ENCODE measurements at regions not wholly inside any gene's neighbourhood (a gene's known extent, or its start where the extent isn't known, plus 50 kb on each side); places are given as distances from the start of the nearest gene placed in this dataset.

DNA sequence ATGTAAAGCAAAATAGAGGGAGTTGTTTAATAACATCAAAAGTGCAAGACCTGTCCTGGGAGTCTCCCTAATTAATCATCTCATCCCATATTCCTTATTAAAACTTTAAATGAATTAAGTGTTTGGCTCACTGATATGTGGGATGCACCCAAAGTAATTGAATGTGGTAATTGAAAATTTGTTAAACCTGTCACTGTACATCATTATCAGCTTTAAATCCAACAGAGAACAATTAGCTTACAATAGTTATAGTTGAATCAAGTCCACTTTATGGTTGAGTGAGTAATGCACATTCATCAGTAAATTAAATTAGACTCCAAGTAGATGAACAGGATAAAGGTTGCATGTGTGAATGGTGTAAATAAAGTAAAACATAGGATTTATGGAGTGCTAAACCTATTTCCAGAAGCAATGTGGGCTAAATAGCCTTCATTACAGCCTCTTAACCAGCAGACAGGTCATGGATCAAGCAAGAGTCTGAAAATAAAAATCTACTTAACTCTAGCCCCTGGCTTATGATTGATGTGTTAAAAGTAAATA is 608.2 kb upstream of the CCDC54 start:
- no peak overlapping the region for H3K4me3 ChIP-seq (ENCODE audit: low read length in 2 of 2)
- H3K4me1 ChIP-seq (ENCODE audit: control insufficient read depth in 2 of 2, insufficient read depth in 2 of 2, low read length in 2 of 2): no peaks in the 10 kb centered on the region
- no peaks in the 10 kb centered on the region for H3K36me3 ChIP-seq (ENCODE audit: control insufficient read depth in 2 of 2, insufficient read depth in 2 of 2, low read length in 2 of 2)
- H3K9ac ChIP-seq (ENCODE audit: low read depth in 1 of 2, low read length in 2 of 2): no peak overlapping the region
- H3K9me3 ChIP-seq (ENCODE audit: control insufficient read depth in 2 of 2, low read length in 2 of 2): no peaks in the 10 kb centered on the region
- H3K27ac ChIP-seq (ENCODE audit: low read depth in 2 of 2, low read length in 2 of 2): no peak overlapping the region
- no peaks in the 10 kb centered on the region for H3K27me3 ChIP-seq (ENCODE audit: control insufficient read depth in 2 of 2, insufficient read depth in 2 of 2, low read length in 2 of 2)

DNA sequence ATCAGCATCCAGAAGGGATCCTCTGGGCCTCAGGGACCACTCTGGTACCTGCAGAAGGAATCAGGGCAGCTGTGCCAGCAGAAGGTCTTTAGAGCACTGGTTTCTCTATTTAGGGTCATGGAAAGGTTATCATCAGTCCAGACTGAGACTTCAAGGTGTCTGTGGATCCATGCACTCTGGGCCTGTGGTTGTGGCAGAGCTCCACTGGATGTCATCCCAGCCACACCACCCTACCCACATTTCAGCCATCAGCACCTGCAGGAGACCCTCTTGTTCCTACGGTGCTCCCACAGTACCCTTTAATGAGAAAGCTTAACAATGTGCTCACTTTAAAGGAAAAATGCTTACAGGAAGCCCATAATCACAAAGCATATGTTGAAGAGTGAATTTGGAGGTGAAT is 603.4 kb upstream of the CCDC54 start:
- no peaks in the 10 kb centered on the region for H3K36me3 ChIP-seq (ENCODE audit: control insufficient read depth in 2 of 2, insufficient read depth in 2 of 2, low read length in 2 of 2)
- H3K27me3 ChIP-seq (ENCODE audit: control insufficient read depth in 2 of 2, insufficient read depth in 2 of 2, low read length in 2 of 2): no peaks in the 10 kb centered on the region
- no peak overlapping the region for H3K4me3 ChIP-seq (ENCODE audit: low read length in 2 of 2)
- H3K27ac ChIP-seq (ENCODE audit: low read depth in 2 of 2, low read length in 2 of 2): no peak overlapping the region
- H3K9ac ChIP-seq (ENCODE audit: low read depth in 1 of 2, low read length in 2 of 2): no peak overlapping the region
- H3K4me1 ChIP-seq (ENCODE audit: control insufficient read depth in 2 of 2, insufficient read depth in 2 of 2, low read length in 2 of 2): no peaks in the 10 kb centered on the region
- no peaks in the 10 kb centered on the region for H3K9me3 ChIP-seq (ENCODE audit: control insufficient read depth in 2 of 2, low read length in 2 of 2)

GRCh38 chr3:106783231-106783630 is 594.0 kb upstream of the CCDC54 start:
- H3K36me3 ChIP-seq (ENCODE audit: control insufficient read depth in 2 of 2, insufficient read depth in 2 of 2, low read length in 2 of 2): no peaks in the 10 kb centered on the region
- H3K27ac ChIP-seq (ENCODE audit: low read depth in 2 of 2, low read length in 2 of 2): no peak overlapping the region
- H3K9me3 ChIP-seq (ENCODE audit: control insufficient read depth in 2 of 2, low read length in 2 of 2): peaks cover 0 to 1% of the 10 kb centered on the region in 2 donors
- no peaks in the 10 kb centered on the region for H3K27me3 ChIP-seq (ENCODE audit: control insufficient read depth in 2 of 2, insufficient read depth in 2 of 2, low read length in 2 of 2)
- H3K9ac ChIP-seq (ENCODE audit: low read depth in 1 of 2, low read length in 2 of 2): no peak overlapping the region
- no peaks in the 10 kb centered on the region for H3K4me1 ChIP-seq (ENCODE audit: control insufficient read depth in 2 of 2, insufficient read depth in 2 of 2, low read length in 2 of 2)
- no peak overlapping the region for H3K4me3 ChIP-seq (ENCODE audit: low read length in 2 of 2)

- Histone ChIP-seq H3K36me3 (ENCODE audit: control insufficient read depth in 2 of 2, insufficient read depth in 2 of 2, low read length in 2 of 2) (no peaks in the 10 kb centered on the region), H3K4me1 (ENCODE audit: control insufficient read depth in 2 of 2, insufficient read depth in 2 of 2, low read length in 2 of 2) (no peaks in the 10 kb centered on the region), H3K27me3 (ENCODE audit: control insufficient read depth in 2 of 2, insufficient read depth in 2 of 2, low read length in 2 of 2) (no peaks in the 10 kb centered on the region), H3K9ac (ENCODE audit: low read depth in 1 of 2, low read length in 2 of 2) (no peak overlapping the region), H3K27ac (ENCODE audit: low read depth in 2 of 2, low read length in 2 of 2) (no peak overlapping the region), H3K4me3 (ENCODE audit: low read length in 2 of 2) (no peak overlapping the region), H3K9me3 (ENCODE audit: control insufficient read depth in 2 of 2, low read length in 2 of 2) (peaks cover 0 to 1% of the 10 kb centered on the region in 2 donors)
These were observed 588.0 kb upstream of the CCDC54 start for GRCh38 chr3:106789276-106789675.

DNA sequence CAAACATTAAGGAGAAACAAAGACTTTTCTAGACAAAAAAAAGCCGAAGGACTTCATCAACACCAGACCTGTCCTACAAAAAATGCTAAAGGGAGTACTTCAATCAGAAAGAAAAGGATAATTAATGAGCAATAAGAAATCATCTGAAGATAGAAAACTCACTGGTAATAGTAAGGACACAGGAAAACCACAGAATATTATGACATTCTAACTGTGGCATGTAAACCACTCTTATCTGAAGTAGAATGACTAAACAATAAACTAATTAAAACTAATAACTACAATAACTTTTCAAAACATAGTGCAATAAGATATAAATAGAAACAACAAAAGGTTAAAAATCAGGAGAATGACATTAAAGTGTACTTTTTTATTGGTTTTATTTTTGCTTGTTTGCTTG is 584.5 kb upstream of the CCDC54 start:
- Histone ChIP-seq H3K9me3 (ENCODE audit: control insufficient read depth in 2 of 2, low read length in 2 of 2) (no peaks in the 10 kb centered on the region), H3K9ac (ENCODE audit: low read depth in 1 of 2, low read length in 2 of 2) (no peak overlapping the region), H3K27ac (ENCODE audit: low read depth in 2 of 2, low read length in 2 of 2) (no peak overlapping the region), H3K4me3 (ENCODE audit: low read length in 2 of 2) (no peak overlapping the region), H3K4me1 (ENCODE audit: control insufficient read depth in 2 of 2, insufficient read depth in 2 of 2, low read length in 2 of 2) (no peaks in the 10 kb centered on the region), H3K27me3 (ENCODE audit: control insufficient read depth in 2 of 2, insufficient read depth in 2 of 2, low read length in 2 of 2) (no peaks in the 10 kb centered on the region), H3K36me3 (ENCODE audit: control insufficient read depth in 2 of 2, insufficient read depth in 2 of 2, low read length in 2 of 2) (no peaks in the 10 kb centered on the region)

DNA sequence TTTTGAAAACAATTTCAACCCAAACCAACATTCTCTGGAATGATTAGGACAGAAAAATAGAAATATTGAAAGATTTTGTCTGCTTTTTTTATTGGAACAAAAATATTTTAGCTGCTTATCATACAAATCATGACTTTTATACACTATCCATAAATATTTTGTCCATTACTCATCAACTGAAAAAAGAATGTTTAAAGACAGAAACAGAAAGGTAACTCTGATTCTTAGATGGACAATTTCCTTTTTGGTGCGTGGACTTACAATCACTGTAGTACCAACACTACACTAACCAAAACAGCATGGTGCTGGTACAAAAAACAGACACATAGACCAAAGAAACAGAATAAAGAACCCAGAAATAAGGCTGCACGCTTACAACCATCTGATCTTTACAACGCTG is 582.8 kb upstream of the CCDC54 start:
- no peak overlapping the region for H3K4me3 ChIP-seq (ENCODE audit: low read length in 2 of 2)

DNA sequence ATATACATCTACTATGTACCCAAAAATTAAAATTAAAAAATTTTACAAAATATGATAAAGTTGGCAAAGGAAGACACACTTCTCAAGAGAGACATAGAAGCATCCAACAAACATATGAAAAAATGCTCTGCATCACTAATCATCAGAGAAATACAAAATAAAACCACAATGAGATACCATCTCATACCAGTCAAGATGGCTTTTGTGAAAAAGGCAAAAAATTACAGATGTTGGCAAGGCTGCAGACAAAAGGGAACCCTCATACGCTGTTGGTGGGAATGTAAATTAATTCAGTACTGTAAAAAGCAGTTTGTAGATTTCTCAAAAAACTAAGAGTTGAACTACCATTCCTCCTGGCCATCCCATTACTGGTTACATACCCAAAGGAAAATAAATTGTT is 581.7 kb upstream of the CCDC54 start:
- H3K27ac ChIP-seq (ENCODE audit: low read depth in 2 of 2, low read length in 2 of 2): no peak overlapping the region
- H3K36me3 ChIP-seq (ENCODE audit: control insufficient read depth in 2 of 2, insufficient read depth in 2 of 2, low read length in 2 of 2): no peaks in the 10 kb centered on the region
- H3K4me3 ChIP-seq (ENCODE audit: low read length in 2 of 2): no peak overlapping the region
- H3K27me3 ChIP-seq (ENCODE audit: control insufficient read depth in 2 of 2, insufficient read depth in 2 of 2, low read length in 2 of 2): no peaks in the 10 kb centered on the region
- H3K9me3 ChIP-seq (ENCODE audit: control insufficient read depth in 2 of 2, low read length in 2 of 2): no peaks in the 10 kb centered on the region
- H3K9ac ChIP-seq (ENCODE audit: low read depth in 1 of 2, low read length in 2 of 2): no peak overlapping the region
- H3K4me1 ChIP-seq (ENCODE audit: control insufficient read depth in 2 of 2, insufficient read depth in 2 of 2, low read length in 2 of 2): no peaks in the 10 kb centered on the region

More for the DNA sequence above, 582.8 kb upstream of the CCDC54 start:
- Histone ChIP-seq H3K36me3 (ENCODE audit: control insufficient read depth in 2 of 2, insufficient read depth in 2 of 2, low read length in 2 of 2) (no peaks in the 10 kb centered on the region), H3K27ac (ENCODE audit: low read depth in 2 of 2, low read length in 2 of 2) (no peak overlapping the region), H3K9me3 (ENCODE audit: control insufficient read depth in 2 of 2, low read length in 2 of 2) (no peaks in the 10 kb centered on the region), H3K4me1 (ENCODE audit: control insufficient read depth in 2 of 2, insufficient read depth in 2 of 2, low read length in 2 of 2) (no peaks in the 10 kb centered on the region), H3K27me3 (ENCODE audit: control insufficient read depth in 2 of 2, insufficient read depth in 2 of 2, low read length in 2 of 2) (no peaks in the 10 kb centered on the region), H3K9ac (ENCODE audit: low read depth in 1 of 2, low read length in 2 of 2) (no peak overlapping the region)

DNA sequence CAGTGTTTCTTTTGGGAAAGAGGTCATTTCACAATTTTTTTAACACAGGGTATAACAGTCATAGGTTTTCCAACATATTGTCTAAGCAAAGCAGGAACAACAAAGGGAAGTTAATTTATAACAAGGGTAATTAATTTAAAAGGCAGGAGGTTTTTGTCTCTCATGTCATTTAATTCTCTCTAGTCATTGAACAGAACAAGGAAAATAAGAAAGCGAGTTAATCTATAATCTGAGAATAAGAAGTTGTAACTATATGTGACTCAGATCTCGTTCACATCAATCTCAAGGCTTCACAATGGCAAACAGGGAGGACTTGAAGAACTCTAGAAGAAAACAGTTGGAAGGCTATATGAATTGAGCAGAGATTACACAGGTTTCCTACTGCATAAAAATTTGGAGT is 579.8 kb upstream of the CCDC54 start:
- no peaks in the 10 kb centered on the region for H3K27me3 ChIP-seq (ENCODE audit: control insufficient read depth in 2 of 2, insufficient read depth in 2 of 2, low read length in 2 of 2)
- no peak overlapping the region for H3K4me3 ChIP-seq (ENCODE audit: low read length in 2 of 2)
- H3K9ac ChIP-seq (ENCODE audit: low read depth in 1 of 2, low read length in 2 of 2): no peak overlapping the region
- no peak overlapping the region for H3K27ac ChIP-seq (ENCODE audit: low read depth in 2 of 2, low read length in 2 of 2)
- no peaks in the 10 kb centered on the region for H3K4me1 ChIP-seq (ENCODE audit: control insufficient read depth in 2 of 2, insufficient read depth in 2 of 2, low read length in 2 of 2)
- H3K36me3 ChIP-seq (ENCODE audit: control insufficient read depth in 2 of 2, insufficient read depth in 2 of 2, low read length in 2 of 2): no peaks in the 10 kb centered on the region
- H3K9me3 ChIP-seq (ENCODE audit: control insufficient read depth in 2 of 2, low read length in 2 of 2): no peaks in the 10 kb centered on the region

GRCh38 chr3:106805625-106806024 is 571.6 kb upstream of the CCDC54 start:
- no peaks in the 10 kb centered on the region for H3K36me3 ChIP-seq (ENCODE audit: control insufficient read depth in 2 of 2, insufficient read depth in 2 of 2, low read length in 2 of 2)
- H3K27me3 ChIP-seq (ENCODE audit: control insufficient read depth in 2 of 2, insufficient read depth in 2 of 2, low read length in 2 of 2): no peaks in the 10 kb centered on the region
- H3K4me1 ChIP-seq (ENCODE audit: control insufficient read depth in 2 of 2, insufficient read depth in 2 of 2, low read length in 2 of 2): no peaks in the 10 kb centered on the region
- H3K9ac ChIP-seq (ENCODE audit: low read depth in 1 of 2, low read length in 2 of 2): no peak overlapping the region
- H3K9me3 ChIP-seq (ENCODE audit: control insufficient read depth in 2 of 2, low read length in 2 of 2): no peaks in the 10 kb centered on the region
- H3K27ac ChIP-seq (ENCODE audit: low read depth in 2 of 2, low read length in 2 of 2): no peak overlapping the region
- H3K4me3 ChIP-seq (ENCODE audit: low read length in 2 of 2): no peak overlapping the region

DNA sequence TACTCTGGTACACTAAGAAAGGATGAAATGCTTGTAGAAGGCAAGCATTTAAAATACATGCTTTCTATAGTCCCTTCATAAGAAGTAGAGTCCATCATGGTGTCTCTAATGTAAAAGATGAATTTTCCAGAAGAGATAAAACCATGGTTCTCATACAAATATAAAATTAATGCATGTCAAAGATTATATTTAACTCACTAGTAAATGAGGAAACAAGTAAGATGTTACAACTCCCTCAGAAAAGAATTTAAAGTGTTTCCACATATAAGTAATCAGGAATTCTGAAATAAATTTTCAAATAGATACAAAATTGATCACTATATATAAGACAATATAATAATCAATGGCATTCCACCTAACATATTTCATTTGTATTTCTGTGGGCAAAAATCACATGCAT is 570.3 kb upstream of the CCDC54 start:
- no peak overlapping the region for H3K27ac ChIP-seq (ENCODE audit: low read depth in 2 of 2, low read length in 2 of 2)
- H3K4me1 ChIP-seq (ENCODE audit: control insufficient read depth in 2 of 2, insufficient read depth in 2 of 2, low read length in 2 of 2): no peaks in the 10 kb centered on the region
- H3K27me3 ChIP-seq (ENCODE audit: control insufficient read depth in 2 of 2, insufficient read depth in 2 of 2, low read length in 2 of 2): no peaks in the 10 kb centered on the region
- H3K9me3 ChIP-seq (ENCODE audit: control insufficient read depth in 2 of 2, low read length in 2 of 2): no peaks in the 10 kb centered on the region
- H3K4me3 ChIP-seq (ENCODE audit: low read length in 2 of 2): no peak overlapping the region
- H3K9ac ChIP-seq (ENCODE audit: low read depth in 1 of 2, low read length in 2 of 2): no peak overlapping the region
- H3K36me3 ChIP-seq (ENCODE audit: control insufficient read depth in 2 of 2, insufficient read depth in 2 of 2, low read length in 2 of 2): no peaks in the 10 kb centered on the region

DNA sequence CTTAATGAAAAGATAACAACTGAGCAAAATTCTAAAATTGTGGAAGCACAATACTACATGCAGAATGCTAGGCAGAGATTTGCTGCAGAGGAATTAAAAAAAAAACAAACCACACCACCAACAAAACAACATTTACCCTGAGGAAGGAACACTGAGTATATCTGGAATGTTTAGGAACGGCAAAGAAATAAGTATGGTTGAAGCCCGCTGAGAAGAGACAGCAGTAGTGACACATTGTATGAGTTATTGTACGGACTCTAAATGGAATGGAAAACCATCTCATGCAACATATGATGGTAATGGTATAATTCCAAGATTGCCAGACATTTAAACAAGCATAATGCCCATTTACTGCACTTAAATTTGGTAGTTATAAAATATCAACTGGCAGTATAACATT is 568.2 kb upstream of the CCDC54 start:
- no peaks in the 10 kb centered on the region for H3K36me3 ChIP-seq (ENCODE audit: control insufficient read depth in 2 of 2, insufficient read depth in 2 of 2, low read length in 2 of 2)

More for the DNA sequence above, 568.2 kb upstream of the CCDC54 start:
- H3K4me3 ChIP-seq (ENCODE audit: low read length in 2 of 2): no peak overlapping the region
- no peaks in the 10 kb centered on the region for H3K4me1 ChIP-seq (ENCODE audit: control insufficient read depth in 2 of 2, insufficient read depth in 2 of 2, low read length in 2 of 2)
- H3K9me3 ChIP-seq (ENCODE audit: control insufficient read depth in 2 of 2, low read length in 2 of 2): no peaks in the 10 kb centered on the region
- no peak overlapping the region for H3K9ac ChIP-seq (ENCODE audit: low read depth in 1 of 2, low read length in 2 of 2)
- no peak overlapping the region for H3K27ac ChIP-seq (ENCODE audit: low read depth in 2 of 2, low read length in 2 of 2)
- no peaks in the 10 kb centered on the region for H3K27me3 ChIP-seq (ENCODE audit: control insufficient read depth in 2 of 2, insufficient read depth in 2 of 2, low read length in 2 of 2)
